Loucy (cell line): ENCODE measurements at regions not wholly inside any gene's neighbourhood (a gene's known extent, or its start where the extent isn't known, plus 50 kb on each side); places are given as distances from the start of the nearest gene placed in this dataset.

Source experiments
- H2AFZ ChIP-seq: fragments of 200-600 bp; sonication (generic); 2 replicates; pipeline ENCODE4 v1.6.0; 2016; ENCODE audit warnings: antibody characterized with exemption, mild to moderate bottlenecking, low read length, moderate library complexity
- H3F3A ChIP-seq: fragments of 200-600 bp; 2 replicates; pipeline ENCODE4 v1.6.0; 2016; ENCODE audit warnings: antibody characterized with exemption, low read depth, mild to moderate bottlenecking
- H3K27me3 ChIP-seq: fragments of 200-600 bp; sonication (generic); 2 replicates; pipeline ENCODE4 v1.6.1; 2014; ENCODE audit warnings: low read length, mild to moderate bottlenecking; ENCODE audit not compliant: insufficient read depth, poor library complexity, severe bottlenecking
- H3K36me3 ChIP-seq: fragments of 200-600 bp; sonication (generic); 2 replicates; pipeline ENCODE4 v1.6.1; 2016; ENCODE audit warnings: low read length; ENCODE audit not compliant: insufficient read depth
- H3K4me1 ChIP-seq: fragments of 200-600 bp; sonication (generic); 2 replicates; pipeline ENCODE4 v1.5.1; 2014; ENCODE audit warnings: low read length, mild to moderate bottlenecking; ENCODE audit not compliant: insufficient read depth, poor library complexity, severe bottlenecking
- H3K4me2 ChIP-seq: fragments of 200-600 bp; sonication (generic); 2 replicates; pipeline ENCODE4 v1.6.0; 2014; ENCODE audit warnings: antibody characterized with exemption, low read length, low read depth, mild to moderate bottlenecking; ENCODE audit not compliant: poor library complexity, severe bottlenecking
- H3K4me3 ChIP-seq: fragments of 200-600 bp; sonication (generic); 2 replicates; pipeline ENCODE4 v1.5.1; 2014; ENCODE audit warnings: low read length, mild to moderate bottlenecking, mixed read lengths; ENCODE audit not compliant: poor library complexity, severe bottlenecking
- H3K79me2 ChIP-seq: fragments of 200-600 bp; sonication (generic); 2 replicates; pipeline ENCODE4 v1.6.1; 2014; ENCODE audit warnings: low read length; ENCODE audit not compliant: insufficient read depth
- H3K9ac ChIP-seq: fragments of 200-600 bp; sonication (generic); 2 replicates; pipeline ENCODE4 v1.6.0; 2014; ENCODE audit warnings: mild to moderate bottlenecking, low read depth, low read length, moderate library complexity; ENCODE audit not compliant: poor library complexity, severe bottlenecking
- H3K9me2 ChIP-seq: fragments of 200-600 bp; sonication (generic); replicated peaks from 2 replicates; pipeline ENCODE4 v1.6.1; 2016; ENCODE audit warnings: low read depth, low read length, mixed read lengths
- H3K9me3 ChIP-seq: fragments of 200-600 bp; sonication (generic); 2 replicates; pipeline ENCODE4 v1.6.1; 2014; ENCODE audit warnings: mild to moderate bottlenecking, antibody characterized with exemption, low read length, low read depth; ENCODE audit not compliant: insufficient read depth
- H4K20me1 ChIP-seq: fragments of 200-600 bp; sonication (generic); 2 replicates; pipeline ENCODE4 v1.6.0; 2014; ENCODE audit warnings: antibody characterized with exemption, low read length, mild to moderate bottlenecking; ENCODE audit not compliant: insufficient read depth, poor library complexity, severe bottlenecking
- EZH2phosphoT487 ChIP-seq: fragments of 200-600 bp; IDR thresholded peaks from 2 replicates; pipeline ENCODE4 v1.6.1; 2018; ENCODE audit warnings: antibody characterized with exemption, mild to moderate bottlenecking, moderate library complexity, borderline replicate concordance
- TF ChIP-seq, protein P1 (sequence below): fragments of 200-600 bp; sonication (generic); conservative IDR thresholded peaks from 2 replicates; pipeline ENCODE4 v1.5.1; 2014; ENCODE audit warnings: mild to moderate bottlenecking, antibody characterized with exemption, low read length

GRCh38 chr9:24488896-24489295 lies 56.8 kb downstream of the IZUMO3 start:
- H3F3A ChIP-seq, result no peaks in the 10 kb centered on the region
- H3K27me3 ChIP-seq, result no peaks in the 10 kb centered on the region
- no peak overlapping the region for H3K4me2 ChIP-seq
- no peaks in the 10 kb centered on the region for H3K79me2 ChIP-seq
- no peaks in the 10 kb centered on the region for H4K20me1 ChIP-seq
- no peak overlapping the region for H2AFZ ChIP-seq
- no peaks in the 10 kb centered on the region for H3K9me2 ChIP-seq
- no peak overlapping the region for H3K9ac ChIP-seq
- TF ChIP-seq EZH2phosphoT487, result no peak
- TF ChIP-seq, protein P1, sequence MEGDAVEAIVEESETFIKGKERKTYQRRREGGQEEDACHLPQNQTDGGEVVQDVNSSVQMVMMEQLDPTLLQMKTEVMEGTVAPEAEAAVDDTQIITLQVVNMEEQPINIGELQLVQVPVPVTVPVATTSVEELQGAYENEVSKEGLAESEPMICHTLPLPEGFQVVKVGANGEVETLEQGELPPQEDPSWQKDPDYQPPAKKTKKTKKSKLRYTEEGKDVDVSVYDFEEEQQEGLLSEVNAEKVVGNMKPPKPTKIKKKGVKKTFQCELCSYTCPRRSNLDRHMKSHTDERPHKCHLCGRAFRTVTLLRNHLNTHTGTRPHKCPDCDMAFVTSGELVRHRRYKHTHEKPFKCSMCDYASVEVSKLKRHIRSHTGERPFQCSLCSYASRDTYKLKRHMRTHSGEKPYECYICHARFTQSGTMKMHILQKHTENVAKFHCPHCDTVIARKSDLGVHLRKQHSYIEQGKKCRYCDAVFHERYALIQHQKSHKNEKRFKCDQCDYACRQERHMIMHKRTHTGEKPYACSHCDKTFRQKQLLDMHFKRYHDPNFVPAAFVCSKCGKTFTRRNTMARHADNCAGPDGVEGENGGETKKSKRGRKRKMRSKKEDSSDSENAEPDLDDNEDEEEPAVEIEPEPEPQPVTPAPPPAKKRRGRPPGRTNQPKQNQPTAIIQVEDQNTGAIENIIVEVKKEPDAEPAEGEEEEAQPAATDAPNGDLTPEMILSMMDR, result no peak
- no peaks in the 10 kb centered on the region for H3K9me3 ChIP-seq
- no peaks in the 10 kb centered on the region for H3K4me1 ChIP-seq
- H3K4me3 ChIP-seq, result no peak overlapping the region
- H3K36me3 ChIP-seq, result no peaks in the 10 kb centered on the region

DNA sequence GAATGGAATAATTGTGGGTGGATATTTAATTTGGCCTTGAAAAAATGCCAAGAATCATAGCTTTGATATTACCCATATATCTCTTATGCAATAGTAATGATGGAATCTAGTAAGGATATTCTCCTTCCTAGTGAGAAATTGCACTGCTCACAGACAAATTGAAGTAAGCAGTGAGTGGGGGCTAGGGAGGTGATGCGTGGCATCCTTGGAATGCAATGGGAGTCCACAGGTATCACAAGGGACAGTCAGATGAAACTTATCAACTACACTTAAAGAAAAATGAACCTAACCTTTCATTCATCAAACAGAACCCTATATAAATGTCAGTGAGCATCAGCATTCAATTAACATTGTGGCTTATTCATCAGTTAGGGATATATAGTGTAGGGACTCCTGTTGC lies 57.8 kb downstream of the IZUMO3 start:
- H3K27me3 ChIP-seq, result no peaks in the 10 kb centered on the region
- no peaks in the 10 kb centered on the region for H3K4me1 ChIP-seq
- no peaks in the 10 kb centered on the region for H4K20me1 ChIP-seq
- no peak overlapping the region for H2AFZ ChIP-seq
- no peaks in the 10 kb centered on the region for H3F3A ChIP-seq
- no peak overlapping the region for H3K4me2 ChIP-seq
- no peaks in the 10 kb centered on the region for H3K36me3 ChIP-seq
- H3K79me2 ChIP-seq, result no peaks in the 10 kb centered on the region
- H3K9me3 ChIP-seq, result no peaks in the 10 kb centered on the region
- H3K4me3 ChIP-seq, result no peak overlapping the region
- TF ChIP-seq, protein P1, result no peak
- no peak for TF ChIP-seq EZH2phosphoT487
- H3K9ac ChIP-seq, result no peak overlapping the region
- no peaks in the 10 kb centered on the region for H3K9me2 ChIP-seq

GRCh38 chr9:24487250-24487861 lies 58.3 kb downstream of the IZUMO3 start:
- Histone ChIP-seq H3K4me2 (no peak overlapping the region), H3K9me3 (no peaks in the 10 kb centered on the region), H3K79me2 (no peaks in the 10 kb centered on the region), H3K9me2 (no peaks in the 10 kb centered on the region), H3K4me3 (no peak overlapping the region), H3K27me3 (no peaks in the 10 kb centered on the region), H2AFZ (no peak overlapping the region), H4K20me1 (no peaks in the 10 kb centered on the region), H3F3A (no peaks in the 10 kb centered on the region), H3K9ac (no peak overlapping the region), H3K36me3 (no peaks in the 10 kb centered on the region), H3K4me1 (no peaks in the 10 kb centered on the region)
- no peak for TF ChIP-seq EZH2phosphoT487
- TF ChIP-seq, protein P1, result no peak
